Adrenal gland (tissue), 9 donors: ENCODE measurements at regions not wholly inside any gene's neighbourhood (a gene's known extent, or its start where the extent isn't known, plus 50 kb on each side); places are given as distances from the start of the nearest gene placed in this dataset.
"Not testable (repeated sequence)": the region's sequence is repeated elsewhere in the genome, so short reads cannot be mapped to it uniquely, and the experiment has no call there.

Source experiments
- DNase-seq, 7 donors: peaks; one replicate each; pipeline ENCODE4 v3.0.0-alpha.2; 2019 to 2020
- H3K27ac ChIP-seq, 5 donors: fragments of 200-600 bp; sonication (generic) in 4 of 5; 1 replicate in 3 of 5; 2 replicates in 2 of 5; pipeline versions ENCODE4 v1.5.1 to v1.8.0; 2016 to 2020; ENCODE audit warnings: mild to moderate bottlenecking in 1 of 5
- H3K27me3 ChIP-seq: fragments of 200-600 bp; 2 replicates; pipeline ENCODE4 v1.8.0; 2021
- H3K36me3 ChIP-seq, 2 donors: fragments of 200-600 bp; replicated peaks in 1 of 2; 1 replicate in 1 of 2; 2 replicates in 1 of 2; pipeline versions ENCODE4 v1.5.1 to v1.8.0; 2018 to 2022
- H3K4me1 ChIP-seq, 2 donors: fragments of 200-600 bp; replicated peaks in 1 of 2; 1 replicate in 1 of 2; 2 replicates in 1 of 2; pipeline versions ENCODE4 v1.5.1 to v1.8.0; 2018 to 2021
- H3K4me3 ChIP-seq, 4 donors: fragments of 200-600 bp; sonication (generic) in 3 of 4; one replicate each; pipeline ENCODE4 v1.5.1; 2016 to 2018
- H3K9me3 ChIP-seq, 3 donors: fragments of 200-600 bp; sonication (generic) in 1 of 3; replicated peaks in 1 of 3; 1 replicate in 2 of 3; 2 replicates in 1 of 3; pipeline versions ENCODE4 v1.5.1 to v1.8.0; 2016 to 2021
- CTCF ChIP-seq, 6 experiments: fragments of 450-650 bp in 4 of 6; fragments of 200-600 bp in 2 of 6; sonication (generic) in 1 of 6; IDR thresholded peaks; 1 replicate in 5 of 6; 2 replicates in 1 of 6; pipeline versions ENCODE4 v1.5.1 to v1.8.0; 2016 to 2021; ENCODE audit warnings: antibody characterized with exemption in 6 of 6, mild to moderate bottlenecking in 2 of 6, moderate library complexity in 1 of 6
- POLR2A ChIP-seq, 2 donors: fragments of 450-650 bp; IDR thresholded peaks; one replicate each; pipeline ENCODE4 v1.6.1; 2017; ENCODE audit warnings: antibody characterized with exemption in 2 of 2, mild to moderate bottlenecking in 2 of 2, moderate library complexity in 1 of 2
- WGBS, 4 donors: extraction: QIAGEN DNeasy Blood & Tissue Kit in 2 of 4; methylation state at CpG; one replicate each; pipeline versions ENCODE4 v1.1.5 to v1.1.7; 2013 to 2017; 5-methylcytosine and 5-hydroxymethylcytosine counted together
- intact Hi-C, 2 donors: fragments of 100-400 bp; cut with DNase I; formaldehyde crosslinking; loops; one replicate each; pipeline versions ENCODE4 v1.14.1 to v1.15.0; 2022 to 2023
- donor health status: healthy with polysubstance abuse.
- donor health status: Bipolar disorder and iron deficiency.
- donor health status: DM: yes; HTN: yes; CAD: no.
- donor health status: DM: no; HTN: no; CAD: no.
- donor health status: DM: no; HTN: no; CAD: no.

- intact Hi-C loops = no loop called here
- 91 to 98% (median 95%) methylated on average over 2 of the region's 2 CpGs for WGBS, 4 donors
- no peak overlapping the region for H3K27ac ChIP-seq
- peaks cover 4% of the 10 kb centered on the region for H3K27me3 ChIP-seq
- TF ChIP-seq CTCF (IDR thresholded peaks at IDR 0.05) = no peak
- TF ChIP-seq POLR2A (IDR thresholded peaks at IDR 0.05) = no peak
- no peaks in the 10 kb centered on the region for H3K9me3 ChIP-seq
- H3K4me1 ChIP-seq = no peaks in the 10 kb centered on the region
- H3K4me3 ChIP-seq = no peak overlapping the region
- no peaks in the 10 kb centered on the region for H3K36me3 ChIP-seq
- DNase-seq = no peak
These were observed 161.4 kb downstream of the RPLP1 start for GRCh38 chr15:69613988-69614387.

GRCh38 chr15:69615736-69616135, 163.1 kb downstream of the RPLP1 start:
- TF ChIP-seq POLR2A (IDR thresholded peaks at IDR 0.05) (no peak), CTCF (IDR thresholded peaks at IDR 0.05) (no peak)
- Histone ChIP-seq H3K9me3 (no peaks in the 10 kb centered on the region), H3K27me3 (peaks cover 4% of the 10 kb centered on the region), H3K4me1 (no peaks in the 10 kb centered on the region), H3K36me3 (no peaks in the 10 kb centered on the region), H3K27ac (no peak overlapping the region), H3K4me3 (no peak overlapping the region)
- intact Hi-C loops = no loop called here
- WGBS, 4 donors = 85 to 90% (median 87%) methylated on average over 5 of the region's 5 CpGs
- peak in 1 of 7 donors; percentile 18 for DNase-seq

GRCh38 chr15:69616558-69616957, 163.9 kb downstream of the RPLP1 start:
- intact Hi-C loops = no loop called here
- Histone ChIP-seq H3K27ac (no peak overlapping the region), H3K27me3 (peaks cover 4% of the 10 kb centered on the region), H3K36me3 (no peaks in the 10 kb centered on the region), H3K4me1 (no peaks in the 10 kb centered on the region), H3K9me3 (no peaks in the 10 kb centered on the region), H3K4me3 (no peak overlapping the region)
- TF ChIP-seq CTCF (IDR thresholded peaks at IDR 0.05) = no peak
- no peak for TF ChIP-seq POLR2A (IDR thresholded peaks at IDR 0.05)
- peak in 1 of 7 donors; percentile 1 for DNase-seq
- WGBS, 4 donors = 66 to 77% (median 72%) methylated on average over 3 of the region's 3 CpGs

- 79 to 86% (median 84%) methylated on average over 3 to 4 of the region's 4 CpGs for WGBS, 4 donors
- H3K9me3 ChIP-seq, H3K36me3 ChIP-seq, H3K4me1 ChIP-seq, H3K4me3 ChIP-seq, H3K27me3 ChIP-seq, H3K27ac ChIP-seq, DNase-seq, intact Hi-C loops: not testable (repeated sequence)
These were observed 164.5 kb downstream of the RPLP1 start for GRCh38 chr15:69617144-69617543.

GRCh38 chr15:69623392-69624154, 171.0 kb downstream of the RPLP1 start:
- H3K9me3 ChIP-seq = no peaks in the 10 kb centered on the region
- no peak for DNase-seq
- intact Hi-C loops = no loop called here
- H3K36me3 ChIP-seq = no peaks in the 10 kb centered on the region
- H3K27ac ChIP-seq = no peak overlapping the region
- no peaks in the 10 kb centered on the region for H3K4me1 ChIP-seq
- TF ChIP-seq POLR2A (IDR thresholded peaks at IDR 0.05) (no peak), CTCF (IDR thresholded peaks at IDR 0.05) (no peak)
- no peak overlapping the region for H3K4me3 ChIP-seq
- WGBS, 4 donors = 64 to 77% (median 71%) methylated on average over 3 of the region's 3 CpGs
- no peaks in the 10 kb centered on the region for H3K27me3 ChIP-seq
